SH-SY5Y (cell line): ENCODE measurements at regions not wholly inside any gene's neighbourhood (a gene's known extent, or its start where the extent isn't known, plus 50 kb on each side); places are given as distances from the start of the nearest gene placed in this dataset.

Source experiments
- GATA2 ChIP-seq: IDR thresholded peaks from 2 replicates; pipeline ENCODE4 v1.6.1; 2011; ENCODE audit warnings: mild to moderate bottlenecking, low read depth, low read length
- GATA3 ChIP-seq: IDR thresholded peaks from 2 replicates; pipeline ENCODE4 v1.6.1; 2011; ENCODE audit warnings: low read depth, mild to moderate bottlenecking, low read length, moderate library complexity

- TF ChIP-seq GATA2 (no peak), GATA3 (no peak)
Measured at GRCh38 chr2:45093181-45093580, 83.9 kb upstream of the SIX2 start.

GRCh38 chr2:45089554-45090261, 80.5 kb upstream of the SIX2 start:
- TF ChIP-seq GATA3, result no peak
- TF ChIP-seq GATA2, result no peak

DNA sequence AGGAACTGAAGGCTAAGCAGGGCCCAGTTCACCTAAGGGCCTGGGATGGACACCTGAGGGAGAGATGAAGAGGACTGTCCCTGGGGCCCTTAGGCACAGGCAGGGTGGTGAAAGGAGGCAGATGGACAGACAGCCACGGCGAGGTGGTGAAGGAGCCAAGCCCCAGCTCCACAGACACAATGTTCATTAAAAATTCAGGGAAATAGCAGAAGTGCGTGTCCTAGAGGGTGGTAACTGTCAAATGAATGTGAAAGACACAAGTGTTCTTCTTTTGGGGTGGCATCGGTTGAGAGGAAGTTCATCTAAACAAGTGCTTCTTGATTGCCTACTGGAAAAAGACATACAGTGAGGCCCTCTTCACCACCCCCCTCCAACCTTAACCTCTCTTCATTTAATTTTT, 76.2 kb upstream of the SIX2 start:
- TF ChIP-seq GATA2 (no peak), GATA3 (no peak)

DNA sequence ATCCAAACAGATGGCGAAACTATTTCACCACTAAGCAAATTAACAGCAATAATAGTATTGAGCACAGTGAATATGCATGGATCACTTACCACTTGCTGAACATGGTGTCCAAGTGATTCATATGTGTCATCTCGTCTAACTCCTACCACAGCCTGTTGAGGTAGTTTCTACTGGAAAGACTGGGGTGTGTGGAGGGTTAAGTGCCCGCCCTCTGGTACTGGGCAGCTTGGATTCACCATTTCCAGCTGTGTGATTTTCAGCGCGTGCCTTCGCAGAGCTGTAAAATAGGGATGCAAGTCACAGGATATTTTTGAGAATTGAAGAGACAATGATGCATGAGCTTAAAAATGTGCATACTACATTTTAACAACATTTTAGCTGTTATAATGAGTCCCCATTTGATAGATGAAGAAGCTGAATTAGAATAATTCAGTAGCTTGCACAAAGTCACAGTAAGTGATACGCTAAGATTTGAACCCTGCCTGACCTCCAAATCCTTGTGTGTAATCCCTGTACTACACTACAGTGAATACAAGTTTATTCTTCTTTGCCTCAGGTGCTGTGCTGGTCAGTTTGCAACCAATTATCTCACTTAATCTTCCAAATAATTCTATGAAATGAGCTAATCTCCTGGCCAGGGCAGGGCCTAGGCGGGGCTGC, 75.2 kb upstream of the SIX2 start:
- TF ChIP-seq GATA3, result no peak
- TF ChIP-seq GATA2, result no peak

DNA sequence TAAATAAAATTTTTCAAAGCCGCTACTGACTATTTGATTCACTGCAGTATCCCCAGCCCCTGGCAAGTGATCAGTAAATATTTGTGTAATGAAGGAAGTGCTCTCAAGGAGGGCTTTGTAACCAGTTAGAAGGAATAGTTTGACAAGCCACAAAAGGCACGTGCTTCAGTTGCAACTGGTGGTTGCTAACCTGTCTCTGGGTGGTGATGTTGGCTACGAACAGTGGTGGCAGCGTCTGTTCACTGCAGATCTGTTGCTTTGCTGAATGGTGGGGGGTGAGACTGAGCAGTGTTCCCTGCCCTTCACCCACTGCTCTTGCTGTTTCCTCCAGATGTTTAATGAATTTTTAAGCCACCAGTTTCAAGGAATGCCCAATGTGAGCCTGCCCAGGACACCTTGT, 73.9 kb upstream of the SIX2 start:
- TF ChIP-seq GATA2, result no peak
- TF ChIP-seq GATA3, result no peak

DNA sequence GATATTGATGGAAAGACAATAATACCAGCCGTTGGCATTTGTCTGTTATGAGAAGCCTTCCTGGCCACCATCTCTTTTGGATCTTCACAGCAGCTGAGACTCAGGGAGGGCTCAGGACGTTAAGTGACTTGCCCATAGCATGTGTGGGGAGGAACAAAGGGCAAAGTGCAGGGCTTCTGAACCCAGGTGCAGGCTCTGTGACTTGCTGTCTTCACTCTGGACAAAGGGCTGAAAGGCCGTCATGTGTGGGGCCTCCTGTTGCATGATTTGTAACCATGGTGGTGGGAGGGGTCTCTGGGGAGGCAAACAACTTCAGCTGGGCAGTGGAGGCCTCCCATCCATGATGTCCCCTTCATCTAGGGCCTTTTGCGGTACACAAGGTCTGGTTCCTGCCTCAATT, 65.5 kb upstream of the SIX2 start:
- no peak for TF ChIP-seq GATA3
- no peak for TF ChIP-seq GATA2

DNA sequence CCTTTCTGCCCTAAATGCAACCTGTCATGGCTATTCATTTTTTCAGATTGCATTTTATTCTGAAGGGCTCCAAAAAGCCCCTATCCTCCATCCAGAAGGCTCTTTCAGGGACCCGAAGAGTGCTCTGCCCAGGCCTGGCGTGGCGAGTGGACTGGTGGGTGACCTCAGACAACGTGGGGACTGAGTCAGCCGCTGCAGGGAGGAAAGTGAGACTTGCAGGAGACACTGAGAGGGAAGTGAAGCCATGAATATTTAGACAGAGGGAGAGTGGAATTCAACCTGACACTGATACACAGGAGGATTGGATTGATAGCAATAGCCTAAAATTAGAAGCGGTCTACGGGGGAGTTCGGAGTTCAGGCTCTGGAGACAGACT, 63.6 kb upstream of the SIX2 start:
- TF ChIP-seq GATA2, result no peak

GRCh38 chr2:45072064-45072861, 63.0 kb upstream of the SIX2 start:
- TF ChIP-seq GATA2, result no peak
- TF ChIP-seq GATA3, result no peak

- TF ChIP-seq GATA2, result no peak
- TF ChIP-seq GATA3, result no peak
Measured at GRCh38 chr2:45070113-45070652, 60.9 kb upstream of the SIX2 start.

GRCh38 chr2:45069684-45070083, 60.4 kb upstream of the SIX2 start:
- TF ChIP-seq GATA2 (no peak), GATA3 (no peak)

- TF ChIP-seq GATA3, result no peak
- no peak for TF ChIP-seq GATA2
Measured at GRCh38 chr2:45068571-45069140, 59.4 kb upstream of the SIX2 start.

DNA sequence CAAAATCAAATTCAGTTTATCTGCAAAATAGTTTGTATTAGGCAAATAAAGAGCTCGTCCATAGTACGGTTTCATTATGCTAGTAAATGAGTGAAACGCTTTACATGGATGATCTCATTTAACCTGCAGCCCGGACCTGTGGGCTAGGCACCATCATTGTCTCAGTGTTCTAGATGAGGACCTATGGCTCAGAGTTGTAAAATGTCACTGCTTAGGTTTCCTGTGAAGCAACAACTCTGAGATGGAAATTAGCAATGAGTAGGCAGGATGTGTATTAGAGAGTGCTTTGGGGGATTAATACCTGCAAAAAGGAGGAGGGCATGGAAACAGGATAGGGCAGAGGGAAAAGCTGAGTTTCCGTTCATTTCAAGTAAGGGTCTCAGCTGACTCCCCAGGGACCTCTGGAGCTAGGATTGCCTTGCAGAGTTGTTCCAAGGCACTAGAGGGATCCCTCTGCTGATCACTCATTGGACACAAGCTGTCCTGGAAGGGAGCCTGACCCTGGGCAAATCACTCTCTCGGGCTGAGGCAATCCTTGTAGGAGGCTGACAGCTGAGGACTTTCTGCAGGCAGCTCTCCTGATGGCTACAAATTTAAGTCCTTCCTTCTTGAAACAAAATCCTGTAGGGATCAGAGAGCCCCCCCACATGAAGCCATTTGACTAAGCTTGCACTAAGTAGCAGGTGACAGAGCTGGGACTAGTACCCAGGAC, 58.8 kb upstream of the SIX2 start:
- TF ChIP-seq GATA2, result no peak
- TF ChIP-seq GATA3, result no peak
